Chondrocyte (in vitro differentiated cells): ENCODE measurements at regions not wholly inside any gene's neighbourhood (a gene's known extent, or its start where the extent isn't known, plus 50 kb on each side); places are given as distances from the start of the nearest gene placed in this dataset.

Source experiments
- DNase-seq: peaks from one replicate; pipeline ENCODE4 v3.0.0; 2021; ENCODE audit warnings: mixed read lengths, low spot score
- H3K27ac Mint-ChIP-seq: one replicate; pipeline ENCODE4 v1.8.0; 2021; ENCODE audit warnings: mild to moderate bottlenecking, moderate library complexity, mixed read lengths; ENCODE audit not compliant: unreplicated experiment
- H3K27me3 Mint-ChIP-seq: 2 replicates; pipeline ENCODE4 v1.8.0; 2021; ENCODE audit warnings: low read depth, mixed read lengths
- H3K36me3 Mint-ChIP-seq: 2 replicates; pipeline ENCODE4 v1.8.0; 2021; ENCODE audit warnings: low read depth, mixed read lengths
- H3K4me1 Mint-ChIP-seq: 2 replicates; pipeline ENCODE4 v1.8.0; 2021; ENCODE audit warnings: low read depth, mild to moderate bottlenecking, mixed read lengths
- H3K4me3 Mint-ChIP-seq: one replicate; pipeline ENCODE4 v1.8.0; 2021; ENCODE audit warnings: mild to moderate bottlenecking, moderate library complexity, mixed read lengths; ENCODE audit not compliant: unreplicated experiment
- H3K9me3 Mint-ChIP-seq: 2 replicates; pipeline ENCODE4 v1.8.0; 2021; ENCODE audit warnings: low read depth, mixed read lengths
- CTCF ChIP-seq: fragments of 200-600 bp; sonication (generic); IDR thresholded peaks from 2 replicates; pipeline ENCODE4 v1.5.0; 2021; ENCODE audit warnings: antibody characterized with exemption, mild to moderate bottlenecking, moderate library complexity

GRCh38 chr11:22082178-22082577, 110.7 kb upstream of the ANO5 start:
- H3K4me1 Mint-ChIP-seq = no peaks in the 10 kb centered on the region
- no peak for DNase-seq
- H3K27me3 Mint-ChIP-seq = no peaks in the 10 kb centered on the region
- H3K36me3 Mint-ChIP-seq = no peaks in the 10 kb centered on the region
- no peak overlapping the region for H3K4me3 Mint-ChIP-seq
- TF ChIP-seq CTCF = no peak
- H3K9me3 Mint-ChIP-seq = peaks cover 4% of the 10 kb centered on the region
- no peak overlapping the region for H3K27ac Mint-ChIP-seq

- peaks cover 4% of the 10 kb centered on the region for H3K9me3 Mint-ChIP-seq
- no peaks in the 10 kb centered on the region for H3K36me3 Mint-ChIP-seq
- DNase-seq = no peak
- no peak for TF ChIP-seq CTCF
- H3K27me3 Mint-ChIP-seq = no peaks in the 10 kb centered on the region
- H3K4me1 Mint-ChIP-seq = no peaks in the 10 kb centered on the region
- H3K27ac Mint-ChIP-seq = no peak overlapping the region
- no peak overlapping the region for H3K4me3 Mint-ChIP-seq
Observed at GRCh38 chr11:22082788-22083187, 110.1 kb upstream of the ANO5 start.

GRCh38 chr11:22084056-22084455, 108.8 kb upstream of the ANO5 start:
- Mint-ChIP-seq H3K27ac (no peak overlapping the region), H3K4me3 (no peak overlapping the region), H3K4me1 (no peaks in the 10 kb centered on the region), H3K9me3 (peaks cover 4% of the 10 kb centered on the region), H3K27me3 (no peaks in the 10 kb centered on the region), H3K36me3 (no peaks in the 10 kb centered on the region)
- TF ChIP-seq CTCF = no peak
- no peak for DNase-seq

- Mint-ChIP-seq H3K4me1 (no peaks in the 10 kb centered on the region), H3K4me3 (no peak overlapping the region), H3K27me3 (no peaks in the 10 kb centered on the region), H3K36me3 (no peaks in the 10 kb centered on the region), H3K9me3 (peaks cover 4% of the 10 kb centered on the region), H3K27ac (no peak overlapping the region)
- TF ChIP-seq CTCF = no peak
- no peak for DNase-seq
Observed at GRCh38 chr11:22084564-22084963, 108.3 kb upstream of the ANO5 start.

GRCh38 chr11:22089609-22090008, 103.3 kb upstream of the ANO5 start:
- Mint-ChIP-seq H3K27me3 (no peaks in the 10 kb centered on the region), H3K27ac (no peak overlapping the region), H3K36me3 (no peaks in the 10 kb centered on the region), H3K4me1 (no peaks in the 10 kb centered on the region), H3K9me3 (no peaks in the 10 kb centered on the region), H3K4me3 (no peak overlapping the region)
- no peak for DNase-seq
- TF ChIP-seq CTCF = no peak
